H9 (cell line): ENCODE measurements at regions not wholly inside any gene's neighbourhood (a gene's known extent, or its start where the extent isn't known, plus 50 kb on each side); places are given as distances from the start of the nearest gene placed in this dataset.

Source experiments
- DNase-seq: peaks from one replicate; pipeline ENCODE4 v3.0.0-alpha.2; 2017
- H2AFZ ChIP-seq: one replicate; pipeline ENCODE4 v1.6.1; 2013; ENCODE audit warnings: mild to moderate bottlenecking, low read length, control low read depth, moderate library complexity
- H2AK5ac ChIP-seq: 2 replicates; pipeline ENCODE4 v1.6.1; 2013; ENCODE audit warnings: low read length, control low read depth, mixed read lengths; ENCODE audit not compliant: insufficient read length
- H2BK120ac ChIP-seq: one replicate; pipeline ENCODE4 v1.6.1; 2013; ENCODE audit warnings: low read depth, mild to moderate bottlenecking, low read length, control low read depth, inconsistent platforms; ENCODE audit not compliant: poor library complexity, severe bottlenecking
- H2BK12ac ChIP-seq: 2 replicates; pipeline ENCODE4 v1.6.1; 2013; ENCODE audit warnings: low read length, control low read depth, mixed read lengths, low read depth; ENCODE audit not compliant: insufficient read length
- H2BK15ac ChIP-seq: 2 replicates; pipeline ENCODE4 v1.6.1; 2013; ENCODE audit warnings: low read depth, low read length, control low read depth
- H2BK20ac ChIP-seq: one replicate; pipeline ENCODE4 v1.6.1; 2013; ENCODE audit warnings: low read depth, mild to moderate bottlenecking, low read length, control low read depth, inconsistent platforms; ENCODE audit not compliant: poor library complexity, severe bottlenecking
- H2BK5ac ChIP-seq: 2 replicates; pipeline ENCODE4 v1.6.1; 2013; ENCODE audit warnings: low read length, control low read depth, mixed read lengths; ENCODE audit not compliant: insufficient read length
- H3K14ac ChIP-seq: 2 replicates; pipeline ENCODE4 v1.6.1; 2013; ENCODE audit warnings: low read length, control low read depth; ENCODE audit not compliant: insufficient read depth
- H3K18ac ChIP-seq: 2 replicates; pipeline ENCODE4 v1.6.1; 2013; ENCODE audit warnings: low read depth, mild to moderate bottlenecking, mixed read lengths, low read length, control low read depth; ENCODE audit not compliant: insufficient read length
- H3K23ac ChIP-seq: 2 replicates; pipeline ENCODE4 v1.6.1; 2013; ENCODE audit warnings: low read length, control low read depth, mixed read lengths, low read depth; ENCODE audit not compliant: insufficient read length
- H3K23me2 ChIP-seq: 2 replicates; pipeline ENCODE4 v1.6.1; 2013; ENCODE audit warnings: low read depth, mild to moderate bottlenecking, mixed read lengths, low read length, control low read depth; ENCODE audit not compliant: insufficient read length, poor library complexity, severe bottlenecking
- H3K27ac ChIP-seq: 2 replicates; pipeline ENCODE4 v1.5.1; 2013; ENCODE audit warnings: low read length, control low read depth, mixed read lengths, low read depth; ENCODE audit not compliant: insufficient read length
- H3K27me3 ChIP-seq: 2 replicates; pipeline ENCODE4 v1.6.1; 2013; ENCODE audit warnings: low read length, control low read depth, inconsistent platforms; ENCODE audit not compliant: insufficient read depth
- H3K4ac ChIP-seq: 2 replicates; pipeline ENCODE4 v1.6.1; 2013; ENCODE audit warnings: low read depth, mild to moderate bottlenecking, control low read depth, inconsistent platforms, low read length, moderate library complexity
- H3K4me1 ChIP-seq: 2 replicates; pipeline ENCODE4 v1.6.1; 2013; ENCODE audit warnings: low read length, control low read depth, inconsistent platforms; ENCODE audit not compliant: insufficient read depth
- H3K4me2 ChIP-seq: 2 replicates; pipeline ENCODE4 v1.6.1; 2013; ENCODE audit warnings: low read length, control low read depth, mixed read lengths; ENCODE audit not compliant: insufficient read length, insufficient read depth
- H3K56ac ChIP-seq: 2 replicates; pipeline ENCODE4 v1.6.1; 2013; ENCODE audit warnings: low read depth, mild to moderate bottlenecking, mixed read lengths, low read length, control low read depth; ENCODE audit not compliant: insufficient read length
- H3K79me1 ChIP-seq: 2 replicates; pipeline ENCODE4 v1.6.1; 2013; ENCODE audit warnings: low read depth, mild to moderate bottlenecking, moderate library complexity, low read length, control low read depth, inconsistent platforms; ENCODE audit not compliant: insufficient read depth, poor library complexity, severe bottlenecking
- H3K79me2 ChIP-seq: 2 replicates; pipeline ENCODE4 v1.6.1; 2013; ENCODE audit warnings: low read length, control low read depth, inconsistent platforms; ENCODE audit not compliant: insufficient read depth
- H3K9ac ChIP-seq: 2 replicates; pipeline ENCODE4 v1.6.1; 2013; ENCODE audit warnings: low read length, control low read depth, mixed read lengths; ENCODE audit not compliant: insufficient read length; ENCODE audit errors: extremely low read depth
- H3K9me3 ChIP-seq: one replicate; pipeline ENCODE4 v1.6.1; 2013; ENCODE audit warnings: low read depth, low read length, inconsistent platforms; ENCODE audit not compliant: control insufficient read depth
- H3T11ph ChIP-seq: one replicate; pipeline ENCODE4 v1.6.1; 2013; ENCODE audit warnings: mild to moderate bottlenecking, low read length, control low read depth, inconsistent platforms
- H4K20me1 ChIP-seq: one replicate; pipeline ENCODE4 v1.6.1; 2013; ENCODE audit not compliant: control insufficient read depth, insufficient read length, insufficient read depth
- H4K5ac ChIP-seq: 2 replicates; pipeline ENCODE4 v1.6.1; 2013; ENCODE audit warnings: low read depth, mild to moderate bottlenecking, mixed read lengths, low read length, control low read depth; ENCODE audit not compliant: insufficient read length
- H4K8ac ChIP-seq: replicated peaks from 2 replicates; pipeline ENCODE4 v1.6.1; 2013; ENCODE audit warnings: low read length, control low read depth, mixed read lengths, low read depth; ENCODE audit not compliant: insufficient read length
- H4K91ac ChIP-seq: 2 replicates; pipeline ENCODE4 v1.6.1; 2013; ENCODE audit warnings: low read depth, mild to moderate bottlenecking, moderate library complexity, mixed read lengths, low read length, control low read depth; ENCODE audit not compliant: insufficient read length
- H3K27ac Mint-ChIP-seq, 3 experiments: 2 replicates in 2 of 3; 3 replicates in 1 of 3; pipeline ENCODE4 v1.8.0; 2020 to 2021; ENCODE audit warnings: mixed read lengths in 3 of 3, mild to moderate bottlenecking in 1 of 3, moderate library complexity in 1 of 3
- H3K27me3 Mint-ChIP-seq: 2 replicates; pipeline ENCODE4 v1.8.0; 2021; ENCODE audit warnings: low read depth, mild to moderate bottlenecking, moderate library complexity, mixed read lengths
- H3K36me3 Mint-ChIP-seq, 3 experiments: 2 replicates in 2 of 3; 3 replicates in 1 of 3; pipeline ENCODE4 v1.8.0; 2020 to 2021; ENCODE audit warnings: low read depth in 3 of 3, mixed read lengths in 3 of 3; ENCODE audit not compliant: insufficient read depth in 1 of 3
- H3K4me1 Mint-ChIP-seq, 2 experiments: 2 replicates each; pipeline ENCODE4 v1.8.0; 2020; ENCODE audit warnings: mixed read lengths in 2 of 2
- H3K4me3 Mint-ChIP-seq, 2 experiments: 2 replicates in 1 of 2; 3 replicates in 1 of 2; pipeline ENCODE4 v1.8.0; 2020 to 2021; ENCODE audit warnings: mild to moderate bottlenecking in 2 of 2, mixed read lengths in 2 of 2, moderate library complexity in 1 of 2
- H3K9me3 Mint-ChIP-seq, 2 experiments: 2 replicates in 1 of 2; 3 replicates in 1 of 2; pipeline ENCODE4 v1.8.0; 2020; ENCODE audit warnings: mild to moderate bottlenecking in 2 of 2, mixed read lengths in 2 of 2, moderate library complexity in 1 of 2
- CTCF ChIP-seq: fragments of 200-600 bp; sonication (generic); conservative IDR thresholded peaks from 3 replicates; pipeline ENCODE4 v1.8.0; 2021; ENCODE audit warnings: antibody characterized with exemption, mild to moderate bottlenecking
- WGBS: extraction: QIAGEN DNeasy Blood & Tissue Kit; methylation state at CpG from one replicate; pipeline ENCODE4 v1.1.7; 2013; ENCODE audit warnings: missing lambda C conversion rate, low lambda C conversion rate, mixed read lengths; ENCODE audit not compliant: insufficient read length; ENCODE audit errors: extremely low coverage; 5-methylcytosine and 5-hydroxymethylcytosine counted together

GRCh38 chr3:124358156-124358555 lies 366.2 kb upstream of the ROPN1 start:
- Mint-ChIP-seq H3K9me3 (0 out of 5 replicates have a peak, but pooled peaks cover 0 to 2% of the 10 kb centered on the region in 2 experiments), H3K27ac (no peak overlapping the region), H3K36me3 (peaks cover 0 to 2% (median 0%) of the 10 kb centered on the region in 3 experiments; a peak in 1 of 7 replicates), H3K4me3 (no peak overlapping the region), H3K27me3 (no peaks in the 10 kb centered on the region; the same call in 1 of the 2 replicates), H3K4me1 (peaks cover 17 to 24% of the 10 kb centered on the region in 2 experiments)
- WGBS: no CpG with 5 or more reads among the region's 3 CpGs
- Histone ChIP-seq H3K23ac (no peak overlapping the region), H2AK5ac (no peak overlapping the region), H3K14ac (no peak overlapping the region), H3K4ac (no peak overlapping the region), H3T11ph (no peak overlapping the region), H2BK15ac (no peak overlapping the region), H2BK120ac (no peak overlapping the region), H3K18ac (no peak overlapping the region), H3K79me1 (no peaks in the 10 kb centered on the region), H3K56ac (no peak overlapping the region), H3K9me3 (no peaks in the 10 kb centered on the region), H3K4me1 (peaks cover 6% of the 10 kb centered on the region; the same call in 1 of the 2 replicates), H2BK12ac (no peak overlapping the region), H4K5ac (no peak overlapping the region), H4K8ac (no peak overlapping the region), H3K79me2 (no peaks in the 10 kb centered on the region), H2AFZ (no peak overlapping the region), H4K20me1 (no peaks in the 10 kb centered on the region), H2BK5ac (no peak overlapping the region), H3K4me2 (no peak overlapping the region), H4K91ac (no peak overlapping the region), H3K23me2 (no peaks in the 10 kb centered on the region), H3K9ac (no peak overlapping the region), H2BK20ac (no peak overlapping the region), H3K27ac (no peak overlapping the region), H3K27me3 (no peaks in the 10 kb centered on the region)
- TF ChIP-seq CTCF: no peak
- no peak for DNase-seq
